ENCODE measurements at regions not wholly inside any gene's neighbourhood (a gene's known extent, or its start where the extent isn't known, plus 50 kb on each side); places are given as distances from the start of the nearest gene placed in this dataset.

- DNase-seq (ENCODE audit: low read depth), result no peak
Observed at GRCh38 chr11:33646629-33647028, 54.0 kb downstream of the C11orf91 start.

DNA sequence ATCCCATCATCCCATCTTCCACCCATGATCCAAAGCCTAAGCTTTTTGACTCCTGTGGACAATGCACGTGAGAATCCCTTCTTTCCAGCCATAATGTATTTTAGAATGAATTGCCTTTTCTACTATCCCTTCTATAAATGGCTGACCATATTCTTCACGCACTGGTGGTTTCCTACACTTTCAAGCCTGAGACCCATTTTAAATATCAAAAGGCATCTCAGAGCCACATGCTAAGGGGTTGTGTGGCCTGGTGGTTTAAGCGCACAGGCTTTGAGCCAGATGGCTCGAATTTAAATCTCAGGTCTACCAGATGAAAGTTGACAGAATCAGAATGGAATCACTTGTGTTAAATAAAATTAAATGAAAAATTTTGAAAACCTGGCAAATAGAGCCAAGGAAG, 54.5 kb downstream of the C11orf91 start:
- DNase-seq (ENCODE audit: low read depth), result no peak

GRCh38 chr11:33645686-33646085, 54.9 kb downstream of the C11orf91 start:
- DNase-seq (ENCODE audit: low read depth), result no peak

DNA sequence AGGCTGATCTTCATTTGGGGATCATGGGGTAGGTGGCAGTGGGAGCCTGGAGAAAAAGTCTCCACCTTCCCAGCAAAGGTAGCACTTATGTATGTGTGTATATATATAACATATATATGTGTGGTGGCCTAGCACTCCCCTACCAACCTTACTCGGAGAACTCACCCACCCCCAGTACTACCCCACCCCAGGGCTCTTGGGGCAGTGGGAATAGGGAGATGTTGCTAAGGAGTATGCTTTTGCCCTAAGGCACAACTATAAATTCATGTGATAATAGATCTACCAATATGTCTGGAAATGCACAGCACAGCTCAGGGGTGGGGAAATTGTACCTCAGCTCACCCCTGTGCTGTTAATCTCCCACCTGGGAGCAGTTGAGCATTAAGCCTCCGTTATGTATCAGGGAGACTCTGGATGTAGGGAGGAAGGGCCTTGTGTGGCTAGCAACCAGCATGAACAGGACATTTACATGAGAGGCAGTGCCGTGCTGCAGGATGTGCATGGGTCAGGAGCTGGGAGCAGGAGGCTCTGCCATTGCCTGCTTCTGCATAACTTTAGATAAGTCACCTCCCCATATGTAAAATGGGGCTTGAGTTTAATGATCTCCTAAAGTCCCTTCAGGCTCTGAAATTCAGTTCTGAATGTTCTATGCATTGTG, 57.3 kb downstream of the C11orf91 start:
- no peak for DNase-seq (ENCODE audit: low read depth)

- no peak for DNase-seq (ENCODE audit: low read depth)
Observed at GRCh38 chr11:33642461-33643166, 58.0 kb downstream of the C11orf91 start.

- no peak for DNase-seq (ENCODE audit: low read depth)
Observed at GRCh38 chr11:33640730-33641371, 59.8 kb downstream of the C11orf91 start.

GRCh38 chr11:33638608-33639007, 62.0 kb downstream of the C11orf91 start:
- DNase-seq (ENCODE audit: low read depth), result no peak

DNA sequence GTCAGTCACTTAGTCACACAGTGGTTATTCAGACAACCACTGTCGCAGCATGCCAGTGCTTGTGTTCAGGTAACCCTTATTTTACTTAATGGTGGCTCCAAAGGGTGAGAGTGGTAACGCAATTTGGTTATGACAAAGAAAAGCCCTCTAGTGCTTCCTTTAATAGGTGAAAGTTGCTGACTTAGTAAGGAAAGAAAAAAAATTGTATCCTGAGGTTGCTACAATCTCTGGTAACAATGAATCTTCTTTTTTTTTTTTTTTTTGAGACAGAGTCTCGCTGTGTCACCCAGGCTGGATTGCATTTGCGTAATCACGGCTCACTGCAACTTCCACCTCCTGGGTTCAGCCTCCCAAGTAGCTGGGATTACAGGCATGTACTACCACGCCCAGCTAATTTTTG, 64.5 kb downstream of the C11orf91 start:
- no peak for DNase-seq (ENCODE audit: low read depth)

DNA sequence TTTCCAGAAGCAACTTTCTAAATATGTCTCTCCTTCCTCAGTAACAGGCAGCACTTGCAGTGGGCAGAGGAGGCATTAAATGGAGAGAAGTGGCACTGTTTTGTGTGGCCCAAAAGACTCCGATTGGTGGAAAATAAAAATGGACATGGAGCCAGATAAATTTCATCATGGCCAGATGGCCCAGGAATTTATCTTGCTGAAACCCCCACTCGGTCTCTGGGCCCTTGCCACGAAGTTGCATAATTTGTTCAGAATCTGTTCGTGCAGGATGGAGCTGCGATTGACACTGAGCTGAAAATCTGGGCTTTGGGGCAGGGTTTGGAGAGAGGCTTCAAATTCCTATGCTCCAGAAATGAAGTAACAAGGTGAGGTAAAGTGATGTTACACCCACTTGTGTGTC, 65.5 kb downstream of the C11orf91 start:
- no peak for DNase-seq (ENCODE audit: low read depth)

GRCh38 chr11:33634291-33634834, 66.3 kb downstream of the C11orf91 start:
- no peak for DNase-seq (ENCODE audit: low read depth)

DNA sequence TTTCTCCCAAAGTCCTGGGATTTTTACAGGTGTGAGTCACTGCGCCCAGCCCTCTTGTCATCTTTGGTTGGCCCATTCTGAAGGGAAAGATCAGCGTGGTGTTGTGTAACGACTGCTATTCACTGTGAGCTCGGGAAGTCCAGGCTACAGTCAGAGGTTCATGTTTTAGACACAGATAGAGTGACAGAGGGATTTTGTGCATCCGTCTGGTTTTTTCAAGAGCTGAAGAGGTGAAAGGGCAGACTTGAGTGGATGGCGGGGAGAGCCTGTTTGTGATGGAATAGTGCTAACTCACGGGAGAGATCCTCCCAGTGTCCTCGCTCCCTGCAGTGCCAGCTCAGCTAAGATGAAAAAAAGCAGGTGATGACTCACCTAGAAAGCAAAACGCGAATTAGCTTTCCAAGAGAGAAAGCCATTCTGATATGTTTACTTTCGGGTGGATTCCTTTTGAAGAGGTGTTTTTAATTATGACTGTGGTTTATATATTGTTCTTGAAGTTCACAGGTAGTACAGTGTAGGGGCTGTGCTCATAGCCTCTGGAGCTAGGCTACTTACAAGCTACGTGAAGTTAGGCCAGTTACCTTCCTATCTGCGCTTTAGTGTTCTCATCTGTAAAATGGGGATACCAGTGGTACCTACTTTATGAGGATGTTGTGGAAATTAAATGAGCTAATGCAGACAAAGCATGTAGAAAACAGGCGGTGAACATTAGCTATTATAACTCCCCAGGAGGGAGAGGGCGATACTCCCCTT, 67.2 kb downstream of the C11orf91 start:
- no peak for DNase-seq (ENCODE audit: low read depth)

DNA sequence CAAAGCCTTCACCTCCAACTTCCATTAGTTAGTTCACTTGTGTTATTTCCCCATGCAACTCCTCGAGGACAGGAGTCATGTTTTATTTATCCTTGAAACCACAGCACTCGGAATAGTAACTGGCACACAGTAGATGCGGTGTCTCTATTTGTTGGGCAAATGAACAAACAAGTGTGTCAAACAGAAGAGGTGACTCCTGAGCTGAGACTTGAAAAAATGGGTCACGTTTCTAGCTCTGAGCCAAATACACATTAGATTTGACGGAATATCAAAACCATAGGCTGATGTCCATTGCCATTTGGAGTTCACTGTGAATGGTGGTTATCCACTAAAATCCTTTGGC, 68.9 kb downstream of the C11orf91 start:
- no peak for DNase-seq (ENCODE audit: low read depth)

- no peak for DNase-seq (ENCODE audit: low read depth)
Observed at GRCh38 chr11:33630936-33631748, 69.5 kb downstream of the C11orf91 start.

- DNase-seq (ENCODE audit: low read depth), result no peak
Observed at GRCh38 chr11:33624083-33624482, 76.5 kb downstream of the C11orf91 start.

DNA sequence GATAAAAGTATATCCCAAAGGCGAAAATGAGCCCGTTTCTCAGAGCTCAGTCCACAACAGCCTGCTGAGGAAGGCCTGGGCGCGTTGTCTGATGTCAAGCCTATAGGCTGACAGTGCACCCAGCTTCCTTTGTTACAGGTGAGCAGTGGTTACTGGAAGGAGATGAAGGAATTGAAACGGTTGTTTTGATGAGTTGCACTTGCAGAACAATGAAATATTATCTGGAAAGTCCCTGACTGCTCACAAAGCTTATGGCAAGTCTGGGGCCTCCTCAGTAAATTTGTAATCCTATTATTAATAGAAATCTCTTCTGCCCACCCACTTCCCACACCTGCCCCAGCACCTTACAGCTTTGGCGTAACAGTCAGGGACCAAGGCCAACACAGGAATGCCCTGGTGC, 77.8 kb downstream of the C11orf91 start:
- DNase-seq (ENCODE audit: low read depth), result no peak

DNA sequence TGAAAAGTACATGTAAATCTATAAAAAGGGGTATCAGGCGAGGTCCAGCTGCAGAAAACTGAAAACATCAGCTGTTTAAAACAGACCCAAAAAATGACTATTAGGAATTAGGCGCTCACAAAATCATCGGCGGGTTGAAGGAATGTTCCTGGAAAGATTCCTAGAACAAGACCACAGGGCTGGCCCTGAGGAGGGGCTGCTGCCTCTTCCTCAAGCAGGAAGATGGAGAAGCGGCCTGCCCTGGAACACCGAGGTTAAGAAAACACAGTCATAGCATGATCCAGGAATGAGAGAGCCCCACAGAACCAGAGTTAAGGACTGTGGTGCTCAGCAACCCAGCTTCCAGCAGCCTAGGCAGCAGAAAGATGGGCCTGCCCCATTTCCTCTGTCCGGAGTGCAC, 78.4 kb downstream of the C11orf91 start:
- no peak for DNase-seq (ENCODE audit: low read depth)

DNA sequence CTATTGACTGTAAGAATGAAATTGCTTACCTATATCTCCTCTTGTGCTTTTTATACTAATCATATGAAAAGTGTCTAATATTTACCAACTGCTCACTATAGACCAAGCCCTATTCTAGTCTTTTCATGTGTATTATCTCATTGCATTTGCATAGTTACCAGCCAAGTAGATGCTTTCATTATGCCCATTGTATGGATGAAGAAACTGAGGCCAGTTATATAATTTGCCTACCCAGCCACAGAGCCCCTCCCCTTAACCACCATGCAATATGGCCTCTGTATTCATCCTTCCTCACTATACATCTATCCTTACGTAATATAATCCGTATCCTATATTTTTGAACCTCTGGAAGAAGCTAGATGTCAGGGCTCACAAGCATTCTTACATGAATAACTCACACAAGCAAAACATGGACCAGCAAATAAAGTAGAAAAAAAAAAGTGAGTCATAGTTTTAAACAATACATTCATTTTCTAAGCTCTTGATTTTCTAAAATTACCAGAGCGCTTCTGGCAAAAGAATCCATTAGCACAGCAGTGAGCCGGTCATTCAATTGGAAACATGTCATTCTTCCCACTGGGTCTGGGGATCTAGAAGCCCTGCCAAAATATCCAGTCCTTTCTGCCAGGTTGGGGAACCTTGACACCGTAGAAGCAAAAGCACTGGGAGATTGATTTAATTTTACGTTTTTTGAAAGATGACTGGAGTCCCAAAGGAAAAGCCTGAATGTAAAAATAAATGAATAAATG, 80.0 kb downstream of the C11orf91 start:
- no peak for DNase-seq (ENCODE audit: low read depth)

DNA sequence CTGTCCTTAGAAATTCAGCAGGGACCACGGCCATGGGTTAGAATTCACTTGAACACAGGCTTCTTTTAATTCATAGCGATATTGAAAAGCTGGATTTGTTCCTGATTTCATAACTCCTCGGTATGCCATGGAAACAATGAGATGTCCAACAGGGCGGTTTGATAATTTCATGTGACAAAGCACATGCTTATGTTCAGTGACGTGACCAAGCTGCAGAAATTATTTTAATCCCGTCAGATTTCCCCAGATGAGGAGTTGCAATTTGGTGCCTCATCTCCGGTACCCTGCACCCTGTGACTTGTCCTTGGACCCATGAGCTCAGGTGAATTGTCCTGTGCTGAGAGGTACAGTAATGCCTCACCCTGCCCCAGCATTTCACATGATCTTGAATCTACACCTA, 81.7 kb downstream of the C11orf91 start:
- DNase-seq (ENCODE audit: low read depth), result no peak

GRCh38 chr11:33618351-33618710, 82.3 kb downstream of the C11orf91 start:
- no peak for DNase-seq (ENCODE audit: low read depth)

DNA sequence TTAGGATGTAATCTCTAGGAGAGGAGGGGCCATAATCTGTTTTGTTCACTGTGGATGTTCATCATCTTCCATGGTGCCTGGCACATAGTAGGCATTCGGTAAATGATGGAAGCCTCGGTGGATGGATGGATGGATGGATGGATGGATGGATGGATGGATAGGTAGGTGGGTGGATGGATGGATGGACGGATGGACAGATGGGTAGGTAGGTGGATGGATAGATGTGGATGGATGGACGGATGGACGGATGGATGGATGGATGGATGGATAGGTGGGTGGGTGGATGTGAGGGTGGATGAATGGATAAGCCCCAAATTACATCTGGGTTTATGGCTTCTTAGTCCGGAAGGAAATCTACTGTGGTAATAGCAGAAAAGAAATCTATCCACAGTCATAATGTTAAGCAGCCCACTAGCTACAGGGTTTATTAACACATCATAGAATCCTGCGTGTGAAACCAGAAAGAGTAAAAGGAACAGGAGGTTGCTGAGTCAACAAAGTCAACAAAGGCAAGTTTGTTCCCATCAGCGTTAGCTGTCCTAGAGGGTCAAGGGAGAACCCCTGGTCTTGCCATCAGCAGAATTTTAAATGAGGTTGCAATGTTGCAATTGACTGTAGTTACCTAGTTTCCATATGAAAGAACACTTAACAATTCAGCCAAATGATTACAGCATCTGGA, 82.8 kb downstream of the C11orf91 start:
- no peak for DNase-seq (ENCODE audit: low read depth)
